ENCODE measurements at regions not wholly inside any gene's neighbourhood (a gene's known extent, or its start where the extent isn't known, plus 50 kb on each side); places are given as distances from the start of the nearest gene placed in this dataset.
"Not testable (repeated sequence)": the region's sequence is repeated elsewhere in the genome, so short reads cannot be mapped to it uniquely, and the experiment has no call there.

DNA sequence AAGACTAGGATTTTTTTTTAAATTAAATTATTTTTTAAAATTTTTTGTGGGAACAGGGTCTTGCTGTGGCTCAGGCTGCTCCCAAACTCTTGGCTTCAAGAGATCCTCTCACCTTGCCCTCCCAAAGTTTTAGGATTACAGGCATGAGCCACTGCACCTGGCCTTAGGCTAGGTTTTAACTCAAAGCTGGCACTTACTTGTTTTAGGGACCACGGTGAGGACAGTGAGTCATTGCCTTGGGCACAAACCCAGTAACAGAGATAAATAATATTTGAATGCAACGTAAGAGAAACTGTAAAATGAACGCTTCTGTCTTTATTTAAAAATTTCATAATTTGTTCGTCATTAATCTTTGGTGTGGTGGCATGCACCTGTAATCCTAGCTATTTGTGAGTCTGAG is 96.6 kb downstream of the GATA3 start:
- DNase-seq (ENCODE audit: low read depth) = no peak
- Histone ChIP-seq H3K4me3 (ENCODE audit: low read length) (no peak overlapping the region), H3K27me3 (replicated peaks; ENCODE audit: control insufficient read depth, insufficient read depth, low read length) (no peaks in the 10 kb centered on the region), H3K9me3 (ENCODE audit: control insufficient read depth, low read length) (no peaks in the 10 kb centered on the region), H3K36me3 (ENCODE audit: control insufficient read depth, insufficient read depth, low read length, severe bottlenecking) (no peaks in the 10 kb centered on the region), H3K4me1 (ENCODE audit: control insufficient read depth, insufficient read depth, low read length) (no peaks in the 10 kb centered on the region), H3K9ac (ENCODE audit: low read length) (no peak overlapping the region)

DNA sequence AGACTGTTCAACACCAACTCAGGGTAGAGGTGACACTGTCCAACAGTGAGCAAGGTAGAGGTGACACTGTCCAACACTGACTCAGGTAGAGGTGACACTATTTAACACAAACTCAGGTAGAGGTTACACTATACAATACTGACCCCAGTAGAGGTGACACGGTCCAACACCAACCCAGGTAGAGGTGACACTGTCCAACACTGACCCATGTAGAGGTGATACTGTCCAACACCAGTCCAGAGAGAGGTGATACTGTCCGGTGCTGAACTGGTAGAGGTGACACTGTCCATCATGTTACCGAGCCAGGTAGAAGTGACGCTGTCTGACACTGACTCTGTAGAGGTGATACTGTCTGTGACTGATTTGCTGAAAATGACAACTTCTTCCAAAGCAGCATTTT is 102.4 kb downstream of the GATA3 start:
- no peak overlapping the region for H3K4me3 ChIP-seq (ENCODE audit: low read length)
- no peak overlapping the region for H3K9ac ChIP-seq (ENCODE audit: low read length)
- no peak for DNase-seq (ENCODE audit: low read depth)
- no peaks in the 10 kb centered on the region for H3K9me3 ChIP-seq (ENCODE audit: control insufficient read depth, low read length)
- no peaks in the 10 kb centered on the region for H3K36me3 ChIP-seq (ENCODE audit: control insufficient read depth, insufficient read depth, low read length, severe bottlenecking)
- no peaks in the 10 kb centered on the region for H3K4me1 ChIP-seq (ENCODE audit: control insufficient read depth, insufficient read depth, low read length)
- no peaks in the 10 kb centered on the region for H3K27me3 ChIP-seq (replicated peaks; ENCODE audit: control insufficient read depth, insufficient read depth, low read length)

DNA sequence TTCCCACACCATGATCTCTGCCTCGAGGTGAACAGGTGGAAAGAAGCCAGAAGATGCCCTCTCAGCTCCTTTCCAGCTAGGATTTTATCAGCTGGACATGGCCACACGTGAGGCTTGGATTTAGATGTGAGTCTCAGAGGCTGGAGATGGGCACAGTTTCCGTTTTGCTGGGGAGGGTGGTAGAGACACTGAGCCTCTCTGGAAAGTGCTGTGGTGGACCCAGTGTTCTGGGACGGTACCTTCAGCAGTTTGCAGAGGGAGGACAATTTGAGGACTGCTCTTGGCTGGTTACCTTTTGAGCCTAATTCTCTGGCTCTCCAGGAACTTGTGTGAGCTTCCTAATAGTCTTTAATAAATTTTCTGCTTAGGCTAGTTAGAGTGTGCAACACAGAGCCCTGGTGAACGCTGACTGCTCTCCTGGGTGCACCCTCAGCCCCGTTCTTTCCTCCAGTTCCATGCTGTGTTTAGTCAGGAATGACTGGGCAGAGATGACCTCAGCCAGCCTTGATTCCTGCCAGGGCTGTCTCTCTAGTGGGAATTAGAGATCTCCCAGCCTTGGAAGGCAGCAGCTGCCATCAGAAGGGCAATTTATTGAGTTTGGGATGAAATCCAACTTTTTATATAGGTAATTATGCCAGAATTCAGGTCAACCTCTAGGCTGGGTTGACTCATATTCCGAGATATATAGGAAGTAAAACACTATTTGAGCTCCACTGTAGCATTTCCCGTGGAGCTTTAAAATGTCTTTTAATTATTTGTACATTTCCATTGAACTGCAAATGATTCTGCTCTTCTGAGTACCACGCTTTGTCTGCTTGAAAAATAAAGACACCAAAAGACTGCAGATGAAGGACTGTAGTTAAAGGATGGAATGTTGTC is 103.9 kb downstream of the GATA3 start:
- DNase-seq (ENCODE audit: low read depth) = no peak
- no peaks in the 10 kb centered on the region for H3K4me1 ChIP-seq (ENCODE audit: control insufficient read depth, insufficient read depth, low read length)

DNA sequence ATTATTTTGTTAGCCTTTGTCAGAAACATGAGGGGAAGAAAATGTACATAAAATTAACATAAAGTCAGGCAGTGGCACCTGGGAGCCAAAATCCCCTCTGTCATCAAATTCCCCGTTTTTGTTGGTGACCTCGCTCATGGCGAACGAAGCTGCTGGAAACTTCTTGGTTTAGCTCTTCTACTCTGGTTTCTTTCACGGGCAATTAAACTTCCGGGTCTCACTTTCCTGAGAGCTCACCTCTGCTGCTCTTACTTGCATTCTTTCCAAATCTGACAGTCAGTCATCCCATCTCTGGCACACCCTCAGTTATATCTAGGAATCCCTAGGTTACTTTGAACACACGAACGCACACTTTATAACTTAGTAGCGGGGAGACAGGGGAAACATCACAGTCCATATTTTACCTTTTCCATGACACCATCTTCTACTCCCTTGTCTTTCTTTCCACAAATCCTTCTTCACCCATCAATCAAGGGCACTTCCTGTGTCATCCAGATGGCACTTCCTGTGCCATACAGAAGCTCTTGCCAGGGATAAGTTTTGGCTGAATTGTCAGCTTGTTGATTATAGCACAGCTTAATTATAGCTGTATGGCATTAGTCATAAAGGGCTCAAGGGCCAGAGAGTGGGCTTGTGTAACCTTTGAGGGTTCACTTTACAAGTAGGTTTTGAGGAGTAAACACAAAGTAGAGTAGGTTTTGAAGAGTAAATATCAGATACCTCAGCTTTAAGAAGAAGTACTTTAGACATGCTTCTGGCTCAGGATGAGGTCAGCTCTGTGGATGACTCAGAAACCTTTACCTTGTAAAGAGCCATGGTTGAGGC is 105.1 kb downstream of the GATA3 start:
- Histone ChIP-seq H3K4me1 (ENCODE audit: control insufficient read depth, insufficient read depth, low read length) (no peaks in the 10 kb centered on the region), H3K9ac (ENCODE audit: low read length) (no peak overlapping the region), H3K27me3 (replicated peaks; ENCODE audit: control insufficient read depth, insufficient read depth, low read length) (no peaks in the 10 kb centered on the region), H3K36me3 (ENCODE audit: control insufficient read depth, insufficient read depth, low read length, severe bottlenecking) (no peaks in the 10 kb centered on the region), H3K9me3 (ENCODE audit: control insufficient read depth, low read length) (peaks cover 2% of the 10 kb centered on the region), H3K4me3 (ENCODE audit: low read length) (no peak overlapping the region)
- no peak for DNase-seq (ENCODE audit: low read depth)

More for the DNA sequence above, 103.9 kb downstream of the GATA3 start:
- Histone ChIP-seq H3K9ac (ENCODE audit: low read length) (no peak overlapping the region), H3K27me3 (replicated peaks; ENCODE audit: control insufficient read depth, insufficient read depth, low read length) (no peaks in the 10 kb centered on the region), H3K9me3 (ENCODE audit: control insufficient read depth, low read length) (no peaks in the 10 kb centered on the region), H3K36me3 (ENCODE audit: control insufficient read depth, insufficient read depth, low read length, severe bottlenecking) (no peaks in the 10 kb centered on the region), H3K4me3 (ENCODE audit: low read length) (no peak overlapping the region)

DNA sequence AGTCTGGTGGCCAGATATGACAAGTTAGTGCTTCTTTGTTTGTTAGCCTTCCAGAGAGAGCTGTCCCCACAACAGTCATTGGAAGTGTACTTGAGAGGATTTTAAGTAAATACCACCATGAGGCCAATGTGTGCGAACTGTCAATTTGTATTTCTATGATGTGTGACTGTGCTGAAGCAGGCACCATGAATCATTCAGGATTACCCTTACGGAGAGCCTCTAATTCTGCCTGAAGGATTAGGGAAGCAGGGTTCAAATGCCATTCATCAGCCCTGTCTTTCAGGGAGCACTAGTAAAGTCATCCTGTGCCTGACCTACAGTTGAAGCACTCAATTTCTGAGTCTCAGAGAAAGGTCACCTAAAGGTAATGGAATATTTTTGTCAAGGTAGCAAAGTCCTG is 109.3 kb downstream of the GATA3 start:
- H3K4me1 ChIP-seq (ENCODE audit: control insufficient read depth, insufficient read depth, low read length) = no peaks in the 10 kb centered on the region
- H3K9me3 ChIP-seq (ENCODE audit: control insufficient read depth, low read length) = peaks cover 12% of the 10 kb centered on the region
- DNase-seq (ENCODE audit: low read depth) = no peak
- no peak overlapping the region for H3K9ac ChIP-seq (ENCODE audit: low read length)
- H3K27me3 ChIP-seq (replicated peaks; ENCODE audit: control insufficient read depth, insufficient read depth, low read length) = no peaks in the 10 kb centered on the region
- no peaks in the 10 kb centered on the region for H3K36me3 ChIP-seq (ENCODE audit: control insufficient read depth, insufficient read depth, low read length, severe bottlenecking)
- no peak overlapping the region for H3K4me3 ChIP-seq (ENCODE audit: low read length)

DNA sequence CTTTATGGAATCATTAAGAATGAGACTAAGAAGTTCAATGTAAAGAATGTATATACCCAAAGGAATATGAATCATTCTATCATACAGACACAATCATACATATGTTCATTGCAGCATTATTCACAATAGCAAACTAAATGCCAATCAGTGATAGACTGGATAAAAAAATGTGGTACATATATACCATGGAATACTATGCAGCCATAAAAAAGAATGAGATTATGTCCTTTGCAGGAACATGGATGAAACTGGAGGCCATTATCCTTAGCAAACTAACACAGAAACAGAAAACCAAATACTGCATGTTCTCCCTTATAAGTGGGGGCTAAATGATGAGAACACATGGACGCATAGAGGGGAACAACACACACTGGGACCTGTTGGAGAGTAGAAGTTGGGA is 110.2 kb downstream of the GATA3 start:
- not testable (repeated sequence) for H3K36me3 ChIP-seq (ENCODE audit: control insufficient read depth, insufficient read depth, low read length, severe bottlenecking); DNase-seq (ENCODE audit: low read depth); H3K4me3 ChIP-seq (ENCODE audit: low read length)

DNA sequence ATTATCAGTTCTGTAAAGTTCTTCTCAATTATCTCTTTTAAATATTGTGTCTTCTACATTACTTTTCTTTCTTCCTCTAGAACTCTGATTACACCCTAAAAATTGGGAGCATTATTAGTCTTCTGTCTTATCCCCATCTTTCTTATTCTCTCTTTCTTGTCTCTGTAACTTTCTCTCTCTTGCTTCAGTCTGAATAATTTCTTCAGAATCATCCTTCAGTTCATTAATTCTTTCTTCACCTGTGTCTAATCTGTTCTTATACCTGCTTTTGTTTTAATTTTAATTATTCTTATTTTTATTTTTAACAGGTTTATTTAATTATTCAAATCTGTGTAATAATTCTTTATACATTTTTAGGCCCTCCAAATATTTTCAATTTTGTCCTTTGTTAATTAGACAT is 114.3 kb downstream of the GATA3 start:
- H3K27me3 ChIP-seq (replicated peaks; ENCODE audit: control insufficient read depth, insufficient read depth, low read length) = no peaks in the 10 kb centered on the region
- no peaks in the 10 kb centered on the region for H3K4me1 ChIP-seq (ENCODE audit: control insufficient read depth, insufficient read depth, low read length)
- DNase-seq (ENCODE audit: low read depth) = no peak
- no peak overlapping the region for H3K4me3 ChIP-seq (ENCODE audit: low read length)
- H3K36me3 ChIP-seq (ENCODE audit: control insufficient read depth, insufficient read depth, low read length, severe bottlenecking) = no peaks in the 10 kb centered on the region
- peaks cover 24% of the 10 kb centered on the region for H3K9me3 ChIP-seq (ENCODE audit: control insufficient read depth, low read length)
- H3K9ac ChIP-seq (ENCODE audit: low read length) = no peak overlapping the region

More for the DNA sequence above, 110.2 kb downstream of the GATA3 start:
- peaks cover 20% of the 10 kb centered on the region for H3K9me3 ChIP-seq (ENCODE audit: control insufficient read depth, low read length)
- not testable (repeated sequence) for H3K4me1 ChIP-seq (ENCODE audit: control insufficient read depth, insufficient read depth, low read length); H3K27me3 ChIP-seq (replicated peaks; ENCODE audit: control insufficient read depth, insufficient read depth, low read length); H3K9ac ChIP-seq (ENCODE audit: low read length)

DNA sequence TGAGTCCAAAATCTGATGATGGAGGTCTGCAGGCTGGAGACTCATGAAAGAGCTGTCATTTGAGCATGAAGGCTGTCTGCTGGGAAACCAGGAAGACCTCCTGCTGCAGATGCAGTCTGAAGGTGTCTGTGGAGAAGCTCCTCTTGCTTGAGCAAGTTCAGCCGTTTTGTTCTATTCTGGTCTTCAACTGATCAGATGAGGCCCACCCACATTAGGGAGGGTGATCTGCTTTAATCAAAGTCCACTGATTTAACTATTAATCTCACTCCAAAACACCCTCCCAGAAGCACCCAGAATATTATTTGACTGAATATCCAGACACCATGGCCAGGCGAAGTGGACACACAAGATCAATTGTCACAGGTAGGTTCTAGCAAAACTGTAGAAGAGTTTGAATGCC is 116.5 kb downstream of the GATA3 start:
- no peaks in the 10 kb centered on the region for H3K36me3 ChIP-seq (ENCODE audit: control insufficient read depth, insufficient read depth, low read length, severe bottlenecking)
- no peaks in the 10 kb centered on the region for H3K27me3 ChIP-seq (replicated peaks; ENCODE audit: control insufficient read depth, insufficient read depth, low read length)
- no peaks in the 10 kb centered on the region for H3K4me1 ChIP-seq (ENCODE audit: control insufficient read depth, insufficient read depth, low read length)
- no peak overlapping the region for H3K9ac ChIP-seq (ENCODE audit: low read length)
- no peak for DNase-seq (ENCODE audit: low read depth)
- peaks cover 21% of the 10 kb centered on the region for H3K9me3 ChIP-seq (ENCODE audit: control insufficient read depth, low read length)
- H3K4me3 ChIP-seq (ENCODE audit: low read length) = no peak overlapping the region

DNA sequence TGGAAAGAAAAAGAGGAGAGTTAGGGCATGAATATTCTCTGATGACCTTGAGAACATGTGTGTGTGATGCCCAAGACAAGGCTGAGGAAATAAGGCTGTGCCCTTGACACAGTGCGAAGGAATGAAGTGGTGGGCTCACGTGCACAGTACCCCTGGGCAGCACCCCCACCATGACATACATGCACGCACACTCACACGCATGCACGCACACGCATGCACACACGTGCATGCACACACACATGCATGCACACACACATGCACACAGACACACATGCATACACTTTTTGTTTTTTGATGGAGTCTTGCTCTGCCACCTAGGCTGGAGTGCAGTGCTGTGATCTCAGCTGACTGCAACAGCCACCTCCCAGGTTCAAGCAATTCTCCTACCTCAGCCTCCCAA is 118.1 kb downstream of the GATA3 start:
- Histone ChIP-seq H3K27me3 (replicated peaks; ENCODE audit: control insufficient read depth, insufficient read depth, low read length) (no peaks in the 10 kb centered on the region), H3K9ac (ENCODE audit: low read length) (no peak overlapping the region), H3K4me1 (ENCODE audit: control insufficient read depth, insufficient read depth, low read length) (no peaks in the 10 kb centered on the region), H3K36me3 (ENCODE audit: control insufficient read depth, insufficient read depth, low read length, severe bottlenecking) (no peaks in the 10 kb centered on the region), H3K4me3 (ENCODE audit: low read length) (no peak overlapping the region), H3K9me3 (ENCODE audit: control insufficient read depth, low read length) (peaks cover 21% of the 10 kb centered on the region)
- no peak for DNase-seq (ENCODE audit: low read depth)

DNA sequence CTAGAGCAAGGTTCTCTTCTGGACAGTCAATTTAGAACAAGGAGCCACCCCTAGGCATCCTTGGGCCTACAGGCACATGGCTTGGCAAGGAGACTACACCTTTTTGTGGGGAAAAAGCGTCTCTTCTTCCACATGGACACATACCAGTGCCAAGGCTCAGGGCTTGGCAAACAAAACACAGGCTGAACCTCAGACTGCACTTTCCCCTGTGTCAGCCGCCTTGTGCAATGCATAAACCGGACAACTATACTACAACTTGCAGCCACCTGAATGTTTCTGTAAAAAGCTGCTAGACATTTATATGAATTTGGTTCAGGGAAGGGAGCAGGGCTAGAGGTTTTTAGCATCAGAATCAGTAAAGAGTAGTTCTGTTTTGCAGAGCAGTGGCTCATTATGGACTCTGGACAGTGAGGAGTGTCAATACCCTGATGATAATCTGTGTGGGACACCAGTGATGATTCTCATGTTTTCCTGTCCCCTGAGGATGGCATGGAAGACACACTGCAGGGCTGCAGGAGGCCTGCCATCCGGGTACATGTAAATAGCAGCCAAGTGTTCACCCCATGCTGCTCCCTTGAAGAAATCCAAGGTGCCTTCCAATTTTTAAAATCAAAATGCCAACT is 118.9 kb downstream of the GATA3 start:
- no peak for DNase-seq (ENCODE audit: low read depth)
- H3K9ac ChIP-seq (ENCODE audit: low read length) = no peak overlapping the region
- no peaks in the 10 kb centered on the region for H3K27me3 ChIP-seq (replicated peaks; ENCODE audit: control insufficient read depth, insufficient read depth, low read length)
- H3K9me3 ChIP-seq (ENCODE audit: control insufficient read depth, low read length) = peaks cover 16% of the 10 kb centered on the region
- H3K4me1 ChIP-seq (ENCODE audit: control insufficient read depth, insufficient read depth, low read length) = no peaks in the 10 kb centered on the region
- H3K36me3 ChIP-seq (ENCODE audit: control insufficient read depth, insufficient read depth, low read length, severe bottlenecking) = no peaks in the 10 kb centered on the region
- no peak overlapping the region for H3K4me3 ChIP-seq (ENCODE audit: low read length)

DNA sequence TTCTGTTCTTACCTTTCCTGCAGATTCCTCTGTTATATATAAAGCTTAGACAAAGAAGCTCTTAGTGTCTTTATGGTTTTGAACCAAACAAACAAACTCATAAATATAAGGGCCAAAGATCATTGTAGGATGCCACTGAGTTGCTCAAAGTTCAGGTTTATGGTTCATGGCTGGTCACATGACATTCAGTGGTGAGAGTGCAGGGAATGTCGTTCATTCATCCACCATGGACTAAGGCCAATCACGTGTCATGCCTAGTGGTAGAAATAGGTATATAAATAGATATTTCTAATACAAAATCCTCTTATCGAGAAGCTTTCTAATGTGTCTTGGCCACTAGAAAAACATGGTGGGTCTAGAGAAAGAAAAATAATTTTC is 119.4 kb downstream of the GATA3 start:
- no peak for DNase-seq (ENCODE audit: low read depth)
- Histone ChIP-seq H3K9me3 (ENCODE audit: control insufficient read depth, low read length) (peaks cover 11% of the 10 kb centered on the region), H3K9ac (ENCODE audit: low read length) (no peak overlapping the region), H3K4me1 (ENCODE audit: control insufficient read depth, insufficient read depth, low read length) (no peaks in the 10 kb centered on the region), H3K27me3 (replicated peaks; ENCODE audit: control insufficient read depth, insufficient read depth, low read length) (no peaks in the 10 kb centered on the region), H3K4me3 (ENCODE audit: low read length) (no peak overlapping the region), H3K36me3 (ENCODE audit: control insufficient read depth, insufficient read depth, low read length, severe bottlenecking) (no peaks in the 10 kb centered on the region)
